ENCODE measurements at regions not wholly inside any gene's neighbourhood (a gene's known extent, or its start where the extent isn't known, plus 50 kb on each side); places are given as distances from the start of the nearest gene placed in this dataset.

DNA sequence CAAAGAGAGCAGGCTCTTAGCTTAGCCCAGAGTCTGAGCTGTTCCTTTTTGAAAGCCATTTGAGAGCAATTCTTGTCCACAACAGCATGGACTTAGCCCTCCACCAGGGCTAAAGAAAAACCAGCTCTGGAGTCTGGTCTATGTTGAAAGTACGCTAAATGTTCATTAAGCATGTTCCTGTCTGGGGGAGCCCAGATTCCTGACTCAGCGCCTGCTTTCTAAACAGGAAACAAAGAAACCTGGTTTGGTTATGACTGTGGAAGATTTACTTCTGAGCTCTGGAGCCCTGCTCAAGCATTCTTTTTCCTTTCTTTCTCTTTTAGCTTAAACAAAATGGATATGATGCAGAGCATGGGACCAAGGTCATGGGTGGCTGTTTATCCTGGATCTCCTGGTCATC lies 279.8 kb downstream of the RBM43 start:
- no peak for TF ChIP-seq POLR2A (IDR thresholded peaks at IDR 0.05)
- TF ChIP-seq, protein P1, sequence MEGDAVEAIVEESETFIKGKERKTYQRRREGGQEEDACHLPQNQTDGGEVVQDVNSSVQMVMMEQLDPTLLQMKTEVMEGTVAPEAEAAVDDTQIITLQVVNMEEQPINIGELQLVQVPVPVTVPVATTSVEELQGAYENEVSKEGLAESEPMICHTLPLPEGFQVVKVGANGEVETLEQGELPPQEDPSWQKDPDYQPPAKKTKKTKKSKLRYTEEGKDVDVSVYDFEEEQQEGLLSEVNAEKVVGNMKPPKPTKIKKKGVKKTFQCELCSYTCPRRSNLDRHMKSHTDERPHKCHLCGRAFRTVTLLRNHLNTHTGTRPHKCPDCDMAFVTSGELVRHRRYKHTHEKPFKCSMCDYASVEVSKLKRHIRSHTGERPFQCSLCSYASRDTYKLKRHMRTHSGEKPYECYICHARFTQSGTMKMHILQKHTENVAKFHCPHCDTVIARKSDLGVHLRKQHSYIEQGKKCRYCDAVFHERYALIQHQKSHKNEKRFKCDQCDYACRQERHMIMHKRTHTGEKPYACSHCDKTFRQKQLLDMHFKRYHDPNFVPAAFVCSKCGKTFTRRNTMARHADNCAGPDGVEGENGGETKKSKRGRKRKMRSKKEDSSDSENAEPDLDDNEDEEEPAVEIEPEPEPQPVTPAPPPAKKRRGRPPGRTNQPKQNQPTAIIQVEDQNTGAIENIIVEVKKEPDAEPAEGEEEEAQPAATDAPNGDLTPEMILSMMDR (IDR thresholded peaks at IDR 0.05): no peak

Data from esophagus squamous epithelium (tissue), 4 donors.